ENCODE measurements at regions not wholly inside any gene's neighbourhood (a gene's known extent, or its start where the extent isn't known, plus 50 kb on each side); places are given as distances from the start of the nearest gene placed in this dataset.

DNA sequence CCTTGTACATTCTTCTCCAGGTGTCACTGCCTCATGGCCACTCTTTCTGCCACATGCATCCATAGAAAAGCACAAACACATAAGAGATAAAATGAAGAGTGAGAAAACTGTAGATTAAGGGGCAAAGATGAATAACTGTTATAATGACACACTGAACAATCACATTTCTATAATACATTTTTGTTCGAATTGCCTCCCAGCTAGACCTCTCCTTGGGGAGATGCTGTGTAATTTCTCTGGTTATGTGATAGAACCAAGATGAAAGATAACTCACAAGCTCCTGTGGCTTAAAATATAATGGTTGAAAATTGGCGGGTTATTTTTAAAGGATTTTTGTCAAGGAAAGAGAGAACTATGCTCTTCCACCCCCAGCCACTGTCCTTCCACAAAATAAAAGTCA, 60.2 kb upstream of the STEAP1 start:
- TF ChIP-seq, protein P1, sequence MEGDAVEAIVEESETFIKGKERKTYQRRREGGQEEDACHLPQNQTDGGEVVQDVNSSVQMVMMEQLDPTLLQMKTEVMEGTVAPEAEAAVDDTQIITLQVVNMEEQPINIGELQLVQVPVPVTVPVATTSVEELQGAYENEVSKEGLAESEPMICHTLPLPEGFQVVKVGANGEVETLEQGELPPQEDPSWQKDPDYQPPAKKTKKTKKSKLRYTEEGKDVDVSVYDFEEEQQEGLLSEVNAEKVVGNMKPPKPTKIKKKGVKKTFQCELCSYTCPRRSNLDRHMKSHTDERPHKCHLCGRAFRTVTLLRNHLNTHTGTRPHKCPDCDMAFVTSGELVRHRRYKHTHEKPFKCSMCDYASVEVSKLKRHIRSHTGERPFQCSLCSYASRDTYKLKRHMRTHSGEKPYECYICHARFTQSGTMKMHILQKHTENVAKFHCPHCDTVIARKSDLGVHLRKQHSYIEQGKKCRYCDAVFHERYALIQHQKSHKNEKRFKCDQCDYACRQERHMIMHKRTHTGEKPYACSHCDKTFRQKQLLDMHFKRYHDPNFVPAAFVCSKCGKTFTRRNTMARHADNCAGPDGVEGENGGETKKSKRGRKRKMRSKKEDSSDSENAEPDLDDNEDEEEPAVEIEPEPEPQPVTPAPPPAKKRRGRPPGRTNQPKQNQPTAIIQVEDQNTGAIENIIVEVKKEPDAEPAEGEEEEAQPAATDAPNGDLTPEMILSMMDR (IDR thresholded peaks at IDR 0.05; ENCODE audit: unreplicated experiment) = no peak
- Mint-ChIP-seq H3K9me3 (ENCODE audit: low read depth, unreplicated experiment) (no peaks in the 10 kb centered on the region), H3K27ac (ENCODE audit: unreplicated experiment) (no peak overlapping the region), H3K4me3 (ENCODE audit: low read depth, unreplicated experiment) (no peak overlapping the region), H3K36me3 (ENCODE audit: insufficient read depth, unreplicated experiment) (no peaks in the 10 kb centered on the region), H3K27me3 (ENCODE audit: unreplicated experiment) (no peaks in the 10 kb centered on the region), H3K4me1 (ENCODE audit: low read depth, unreplicated experiment) (no peaks in the 10 kb centered on the region)
- no peak for DNase-seq
- CTCF ChIA-PET = no interaction called here
- no TSS peak for BruUV-seq (replicated peaks)
- intact Hi-C loops (cut with micrococcal nuclease; ENCODE audit: unreplicated experiment) = no loop called here
